HepG2 (cell line): ENCODE measurements at regions not wholly inside any gene's neighbourhood (a gene's known extent, or its start where the extent isn't known, plus 50 kb on each side); places are given as distances from the start of the nearest gene placed in this dataset.

ENCODE experiments used
- ADNP ChIP-seq: sonication (generic); formaldehyde crosslinking; IDR thresholded peaks from 2 replicates; pipeline ENCODE4 v1.4.0; 2020; ENCODE audit warnings: missing genetic modification reagents
- ARNT2 ChIP-seq: sonication (generic); formaldehyde crosslinking; IDR thresholded peaks from 2 replicates; pipeline ENCODE4 v1.8.0; 2022; ENCODE audit warnings: mild to moderate bottlenecking, low read depth, missing genetic modification reagents, moderate library complexity
- BORCS8-MEF2B ChIP-seq: sonication (generic); formaldehyde crosslinking; IDR thresholded peaks from 2 replicates; pipeline ENCODE4 v1.8.0; 2022; ENCODE audit warnings: mild to moderate bottlenecking, missing genetic modification reagents
- CCAR2 ChIP-seq: fragments of 200-400 bp; formaldehyde crosslinking; optimal IDR thresholded peaks from 2 replicates; pipeline ENCODE3; 2018; ENCODE audit warnings: low read depth, mild to moderate bottlenecking, low read length, moderate library complexity
- CEBPZ ChIP-seq: IDR thresholded peaks from 2 replicates; pipeline ENCODE4 v1.6.1; 2012; ENCODE audit warnings: low read length, improper control_type of control experiment
- GLMP ChIP-seq: sonication (generic); formaldehyde crosslinking; IDR thresholded peaks from 2 replicates; pipeline ENCODE4 v1.9.0; 2021; ENCODE audit warnings: missing genetic modification reagents, mild to moderate bottlenecking, borderline replicate concordance
- HNRNPUL1 ChIP-seq: fragments of 200-400 bp; formaldehyde crosslinking; IDR thresholded peaks from 2 replicates; pipeline ENCODE4 v1.6.1; 2017; ENCODE audit warnings: low read depth, mild to moderate bottlenecking, low read length, moderate library complexity
- KAT2B ChIP-seq: fragments of 150-350 bp; IDR thresholded peaks from 2 replicates; pipeline ENCODE4 v1.6.1; 2014; ENCODE audit warnings: low read depth, low read length, borderline replicate concordance
- MAX ChIP-seq: IDR thresholded peaks from 2 replicates; pipeline ENCODE4 v1.6.1; 2012; ENCODE audit warnings: inconsistent platforms
- NFE2 ChIP-seq: sonication (generic); formaldehyde crosslinking; IDR thresholded peaks from 2 replicates; pipeline ENCODE4 v1.4.0; 2020; ENCODE audit warnings: missing genetic modification reagents
- PRDM15 ChIP-seq: sonication (generic); formaldehyde crosslinking; IDR thresholded peaks from 2 replicates; pipeline ENCODE4 v1.4.0; 2020; ENCODE audit warnings: missing genetic modification reagents
- THAP7 ChIP-seq: sonication (generic); formaldehyde crosslinking; IDR thresholded peaks from 2 replicates; pipeline ENCODE4 v1.8.1; 2023; ENCODE audit warnings: mild to moderate bottlenecking, missing genetic modification reagents
- ZBTB26 ChIP-seq: IDR thresholded peaks from 2 replicates; pipeline ENCODE4 v1.6.1; 2016; ENCODE audit warnings: missing compliant biosample characterization, missing genetic modification reagents, borderline replicate concordance
- ZNF230 ChIP-seq: sonication (generic); formaldehyde crosslinking; IDR thresholded peaks from 2 replicates; pipeline ENCODE4 v1.4.0; 2020; ENCODE audit warnings: mild to moderate bottlenecking, missing genetic modification reagents
- ZNF317 ChIP-seq: sonication (generic); formaldehyde crosslinking; IDR thresholded peaks from 2 replicates; pipeline ENCODE4 v1.5.0; 2020; ENCODE audit warnings: mild to moderate bottlenecking, missing genetic modification reagents
- ZNF644 ChIP-seq: IDR thresholded peaks from 2 replicates; pipeline ENCODE4 v1.6.1; 2016; ENCODE audit warnings: low read depth

- TF ChIP-seq PRDM15 (CRISPR knock-in tag) (peak; percentile 23; the same call in 1 of the 2 replicates), BORCS8-MEF2B (CRISPR knock-in tag) (peak; percentile 68; the same call in 1 of the 2 replicates), THAP7 (CRISPR knock-in tag) (no peak), ZBTB26 (CRISPR knock-in tag) (no peak; the same call in 1 of the 2 replicates), ADNP (CRISPR knock-in tag) (no peak), HNRNPUL1 (0 out of 2 replicates have a peak, but pooled peaks have one; percentile 17), ARNT2 (peak; percentile 76; the same call in 1 of the 2 replicates), ZNF644 (CRISPR knock-in tag) (0 out of 2 replicates have a peak, but pooled peaks have one; percentile 14), KAT2B (no peak), CEBPZ (no peak), ZNF230 (CRISPR knock-in tag) (peak; percentile 93; the same call in 1 of the 2 replicates), GLMP (CRISPR knock-in tag) (no peak), CCAR2 (peak; percentile 41), NFE2 (CRISPR knock-in tag) (no peak), ZNF317 (no peak; the same call in 1 of the 2 replicates), MAX (peak; percentile 59)
Measured at GRCh38 chr1:244970744-244971551, 106.6 kb upstream of the HNRNPU start (continued).
